Stimulated activated CD8-positive, alpha-beta memory T cell treated with anti-CD3 and anti-CD28 coated beads, Interleukin-7, amount 100 ng/mL, for 4 hours (primary cell): ENCODE measurements at regions not wholly inside any gene's neighbourhood (a gene's known extent, or its start where the extent isn't known, plus 50 kb on each side); places are given as distances from the start of the nearest gene placed in this dataset.
A peak's percentile ranks its signal among the peaks of the same experiment; 100 is the strongest.
"Not testable (repeated sequence)": the region's sequence is repeated elsewhere in the genome, so short reads cannot be mapped to it uniquely, and the experiment has no call there.

Source experiments
- DNase-seq, 2 donors: peaks; one replicate each; pipeline ENCODE4 v3.0.0-alpha.2; 2020; ENCODE audit warnings: low read depth in 2 of 2

DNA sequence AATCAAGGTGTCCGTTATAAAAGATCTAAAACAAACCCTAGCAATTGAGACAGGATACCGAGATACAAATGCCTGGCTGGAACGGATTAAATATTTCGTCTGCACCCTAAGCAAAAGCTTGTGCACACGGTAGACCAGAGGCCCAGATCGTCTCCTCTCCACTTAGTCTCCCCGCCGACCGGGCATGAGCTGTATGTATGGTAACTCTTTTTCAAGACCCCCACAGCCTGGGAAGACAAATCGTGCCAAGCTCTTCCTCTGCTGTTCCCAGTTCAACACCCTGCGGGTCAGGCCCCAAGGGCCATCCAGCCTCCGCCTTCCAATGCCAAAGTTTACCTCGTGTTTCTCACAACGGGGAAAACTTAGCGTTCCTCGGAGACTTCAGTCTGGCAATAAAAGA is 285.7 kb upstream of the GALNT17 start:
- DNase-seq = no peak

DNA sequence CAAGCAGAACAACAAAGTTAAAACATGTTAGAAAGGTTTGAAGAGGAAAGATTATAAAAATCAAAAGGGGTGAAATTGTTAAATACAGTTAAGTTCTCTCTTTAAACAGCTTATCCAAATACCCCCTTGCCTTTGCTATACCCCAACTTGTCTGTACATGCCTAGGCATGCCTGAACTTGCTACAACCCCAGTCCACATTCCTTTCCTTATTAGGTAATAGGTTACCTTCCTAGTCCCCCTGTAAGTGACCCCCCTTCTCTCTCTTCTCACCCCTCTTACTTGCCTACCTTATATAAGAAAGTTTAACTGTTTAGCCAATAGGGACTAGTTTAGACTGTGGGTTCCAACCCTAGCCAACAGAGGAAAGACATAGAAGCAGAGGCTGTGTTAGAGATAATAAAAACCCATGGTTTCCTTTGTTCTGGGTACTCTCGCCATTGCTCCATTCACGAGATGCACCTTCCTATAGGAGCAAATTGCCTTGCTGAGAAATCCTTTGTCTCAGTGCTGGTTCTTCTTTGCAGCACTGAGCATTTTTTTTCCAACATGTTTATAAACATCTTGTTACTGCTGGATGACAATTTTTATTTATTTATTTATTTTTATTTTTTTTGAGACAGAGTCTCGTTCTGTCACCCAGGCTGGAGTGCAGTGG is 282.2 kb upstream of the GALNT17 start:
- no peak for DNase-seq

DNA sequence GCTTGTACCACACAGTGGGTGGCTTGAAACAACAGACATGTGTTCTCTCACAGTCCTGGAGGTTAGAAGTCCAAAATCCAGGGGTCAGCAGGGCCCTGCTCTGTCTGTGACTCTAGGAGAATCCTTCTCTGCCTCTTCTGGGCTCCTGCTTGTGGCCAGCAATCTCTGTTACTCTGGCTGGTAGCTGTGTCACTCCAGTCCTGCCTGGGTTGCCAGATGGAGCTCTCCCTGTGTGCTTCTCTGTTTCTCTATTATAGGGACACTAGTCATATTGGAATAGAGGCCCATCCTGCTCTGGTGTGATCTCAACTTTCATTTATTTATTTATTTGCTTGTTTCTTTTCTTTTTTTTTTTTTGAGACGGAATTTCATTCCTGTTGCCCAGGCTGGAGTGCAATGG is 276.6 kb upstream of the GALNT17 start:
- DNase-seq = no peak

DNA sequence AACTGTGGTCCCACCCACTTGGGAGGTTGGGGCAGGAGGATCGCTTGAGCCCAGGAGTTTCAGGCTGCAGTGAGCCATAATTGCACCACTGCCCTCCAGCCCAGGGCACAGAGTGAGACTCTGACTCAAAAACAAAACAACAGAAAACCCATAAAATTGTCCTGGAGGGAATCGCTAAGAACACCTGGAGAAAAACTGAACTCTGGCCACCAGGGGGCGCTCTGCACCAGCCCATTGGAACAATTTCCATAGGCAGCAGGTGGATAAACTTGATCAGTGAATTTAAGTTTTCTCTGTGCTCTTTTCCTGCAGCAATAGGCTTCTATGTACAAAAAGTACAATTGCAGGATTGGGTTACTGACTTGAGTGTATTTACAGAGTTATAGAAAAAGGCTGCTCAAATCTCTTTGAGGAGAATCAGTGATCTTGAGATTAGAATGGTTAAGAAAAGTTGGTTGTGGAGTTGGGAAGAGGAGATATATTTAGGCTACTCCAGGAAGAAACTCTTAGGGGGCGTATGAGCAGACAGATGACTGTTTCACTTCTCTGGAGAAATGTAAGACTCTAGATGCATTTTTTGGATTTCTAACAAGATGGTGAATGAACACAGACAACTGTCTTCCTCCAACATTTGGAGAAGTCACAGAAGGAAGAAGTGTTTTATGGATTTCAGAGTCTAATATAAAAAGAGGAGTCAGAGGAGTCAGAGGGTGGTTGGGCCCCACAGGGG is 274.9 kb upstream of the GALNT17 start:
- peak; percentile 23 to 31 for DNase-seq

DNA sequence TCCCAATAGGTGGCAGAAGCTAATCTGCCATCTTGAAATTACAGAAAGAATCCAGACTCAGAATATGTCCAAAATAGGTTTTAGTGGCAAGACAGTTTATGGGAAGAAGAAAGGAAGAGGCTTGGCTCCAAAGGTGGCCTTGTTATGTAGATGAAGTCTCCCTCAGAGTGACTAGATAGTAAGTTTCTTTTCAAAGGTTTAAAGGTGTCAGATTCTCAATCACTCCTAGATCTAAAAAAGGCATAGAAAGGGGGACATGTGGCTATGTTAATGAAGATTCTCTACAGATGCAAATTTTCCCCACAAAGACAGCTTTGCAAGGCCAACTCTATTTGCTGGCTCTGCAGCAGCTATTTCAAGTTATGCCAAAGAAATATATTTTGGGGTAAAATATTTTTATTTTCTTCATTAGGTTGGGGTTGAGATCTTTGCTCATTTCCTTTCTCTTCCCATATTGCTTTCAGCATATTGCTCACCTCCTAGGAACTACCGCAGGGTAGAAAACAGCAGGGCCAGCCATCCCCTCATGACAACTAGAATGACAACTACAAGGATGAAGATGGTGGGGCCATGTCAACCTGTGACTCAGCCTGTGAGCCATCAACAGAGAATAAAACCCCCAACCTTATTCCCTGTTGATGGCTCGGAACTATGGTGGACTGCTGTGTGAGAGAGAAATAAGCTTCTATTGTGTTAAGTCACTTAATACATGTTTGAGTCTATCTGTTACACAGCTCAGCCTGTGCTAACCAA is 274.0 kb upstream of the GALNT17 start:
- no peak for DNase-seq

DNA sequence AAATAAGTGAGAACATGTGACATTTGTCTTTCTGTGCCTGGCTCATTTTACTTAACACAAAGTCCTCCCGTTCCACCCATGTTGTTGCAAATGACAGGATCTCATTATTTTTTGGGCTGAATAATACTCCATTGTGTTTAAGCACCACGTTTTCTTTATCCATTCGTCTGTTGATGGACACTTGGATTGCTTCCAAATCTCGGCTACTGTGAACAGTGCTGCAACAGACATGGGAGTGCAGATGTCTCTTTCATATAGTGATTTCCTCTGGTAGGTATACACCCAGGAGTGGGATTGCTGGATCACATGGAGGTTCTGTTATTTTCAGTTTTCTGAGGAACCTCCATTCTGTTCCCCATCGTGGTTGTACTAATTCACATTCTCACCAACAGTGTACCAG is 264.4 kb upstream of the GALNT17 start:
- DNase-seq = no peak

DNA sequence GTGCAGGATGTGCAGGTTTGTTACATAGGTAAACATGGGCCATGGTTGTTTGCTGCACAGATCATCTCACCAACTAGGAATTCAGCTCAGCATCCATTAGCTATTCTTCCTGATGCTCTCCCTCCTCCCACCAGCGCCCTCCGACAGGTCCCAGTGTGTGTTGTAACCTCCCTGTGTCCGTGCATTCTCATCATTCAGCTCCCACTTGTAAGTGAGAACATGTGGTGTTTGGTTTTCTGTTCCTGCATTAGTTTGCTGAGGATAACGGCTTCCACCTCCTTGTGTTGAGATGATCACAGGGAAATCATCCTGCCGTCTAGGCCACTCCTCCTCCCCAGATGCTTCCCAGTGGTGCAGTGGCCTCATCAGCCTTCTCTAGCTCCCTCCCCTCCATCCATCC is 261.6 kb upstream of the GALNT17 start:
- no peak for DNase-seq

DNA sequence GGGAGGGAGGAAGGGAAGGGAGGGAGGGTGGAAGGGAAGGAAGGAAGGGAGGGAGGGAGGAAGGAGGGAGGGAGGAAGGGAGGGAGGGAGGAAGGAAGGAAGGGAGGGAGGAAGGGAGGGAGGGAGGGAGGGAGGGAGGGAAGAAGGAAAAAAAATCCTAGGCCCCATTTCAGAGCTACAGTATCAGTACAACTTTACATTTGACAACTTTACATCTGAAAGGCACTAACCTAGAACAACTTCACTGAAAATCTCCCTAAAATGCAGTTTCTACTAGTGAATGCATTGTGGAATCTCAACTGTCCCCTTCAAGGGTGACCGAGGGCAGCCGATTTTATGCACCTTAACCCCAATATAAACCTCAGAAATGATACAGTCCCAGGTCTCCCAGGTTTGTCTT is 259.8 kb upstream of the GALNT17 start:
- DNase-seq = no peak

DNA sequence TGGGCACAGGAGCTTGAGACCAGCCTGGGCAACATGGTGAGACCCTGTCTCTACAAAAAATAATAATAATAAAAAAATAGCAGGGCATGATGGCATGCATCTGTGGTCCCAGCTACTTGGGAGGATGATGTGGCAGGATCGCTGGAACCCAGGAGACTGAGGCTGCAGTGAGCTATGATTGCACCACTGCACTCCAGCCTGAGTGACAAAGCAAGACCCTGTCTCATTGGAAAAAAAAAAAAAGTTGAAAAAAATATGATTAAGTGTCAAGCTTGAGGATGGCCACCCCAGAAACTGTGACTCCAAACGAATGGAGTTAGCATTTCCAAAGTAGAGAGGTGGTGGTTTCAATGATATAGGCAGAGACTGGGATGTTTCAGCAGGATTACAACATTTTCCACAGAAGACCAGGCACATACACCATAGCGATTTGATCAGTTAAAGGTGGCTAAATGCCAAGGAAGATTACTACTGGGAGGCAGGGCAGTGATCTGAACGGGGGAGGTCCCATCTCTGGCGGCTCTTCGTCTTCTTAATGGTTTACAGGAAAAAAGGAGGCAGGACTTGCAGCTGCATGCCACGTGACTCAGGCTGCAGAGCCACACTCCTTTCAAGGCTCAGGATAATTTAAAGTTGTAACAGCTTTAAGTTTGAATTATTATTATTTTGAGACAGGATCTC is 250.6 kb upstream of the GALNT17 start:
- no peak for DNase-seq

DNA sequence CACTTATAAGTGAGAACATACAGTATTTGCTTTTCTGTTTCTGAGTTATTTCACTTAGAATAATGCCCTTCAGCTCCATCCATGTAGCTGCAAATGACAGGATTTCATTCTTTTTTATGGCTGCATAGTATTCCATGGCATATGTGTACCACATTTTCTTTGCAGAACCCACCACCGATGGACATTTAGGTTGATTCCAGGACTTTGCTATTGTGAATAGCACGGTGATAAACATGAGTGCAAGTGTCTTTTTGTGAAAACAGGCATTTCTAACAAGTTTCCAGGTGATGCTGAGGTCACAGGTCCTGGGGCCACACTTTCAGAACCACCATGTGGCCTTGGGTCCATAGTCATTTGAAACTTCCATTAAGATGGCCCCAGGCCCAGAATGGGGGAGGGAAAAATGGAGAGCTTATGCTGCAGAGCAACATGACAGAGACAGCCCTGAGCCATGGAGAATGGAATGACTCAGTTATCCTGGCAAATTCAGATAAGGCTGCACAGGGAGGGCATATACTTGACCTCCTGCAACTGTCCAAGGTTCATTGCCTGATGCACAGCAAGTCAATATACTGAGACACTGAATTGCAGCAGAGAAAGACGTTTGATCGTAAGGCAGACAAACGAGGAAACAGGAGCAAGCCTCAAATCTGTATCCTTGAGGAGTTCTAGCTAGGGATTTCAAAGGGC is 248.0 kb upstream of the GALNT17 start:
- DNase-seq = no peak

DNA sequence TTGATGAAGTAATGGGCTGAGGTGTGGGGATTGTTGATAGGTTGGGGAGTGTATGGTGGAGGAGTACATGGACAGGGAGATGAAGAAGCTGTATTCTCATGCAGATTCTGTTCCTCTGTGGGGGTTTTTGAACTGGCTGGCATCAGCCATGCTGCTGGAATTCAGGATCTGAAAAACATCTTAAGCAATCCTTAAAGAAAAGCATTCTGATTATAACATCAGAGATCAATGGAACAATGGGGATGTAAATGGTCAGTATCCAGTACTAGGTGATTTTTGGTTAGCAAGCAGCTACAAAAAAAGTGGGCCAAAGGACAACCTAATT is 247.5 kb upstream of the GALNT17 start:
- DNase-seq = no peak

DNA sequence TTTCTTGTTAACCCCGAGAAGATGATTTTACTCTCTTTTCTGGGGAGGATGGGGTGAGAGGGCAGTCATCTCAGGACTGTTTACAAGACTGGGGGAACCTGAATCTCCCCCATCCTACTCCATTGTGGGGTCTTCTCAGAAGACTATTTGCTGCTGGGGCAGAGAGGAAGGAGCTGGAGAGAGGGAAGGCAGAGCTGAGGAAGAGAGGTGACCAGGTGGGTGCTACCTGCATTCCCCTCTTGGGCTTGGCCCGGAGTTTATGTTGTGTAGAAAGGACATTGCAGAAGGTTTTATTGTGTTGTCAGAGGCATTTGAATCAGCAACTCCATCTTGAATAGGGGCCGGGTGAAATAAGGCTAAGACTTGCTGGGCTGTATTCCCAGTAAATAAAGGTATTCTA is 247.1 kb upstream of the GALNT17 start:
- no peak for DNase-seq

DNA sequence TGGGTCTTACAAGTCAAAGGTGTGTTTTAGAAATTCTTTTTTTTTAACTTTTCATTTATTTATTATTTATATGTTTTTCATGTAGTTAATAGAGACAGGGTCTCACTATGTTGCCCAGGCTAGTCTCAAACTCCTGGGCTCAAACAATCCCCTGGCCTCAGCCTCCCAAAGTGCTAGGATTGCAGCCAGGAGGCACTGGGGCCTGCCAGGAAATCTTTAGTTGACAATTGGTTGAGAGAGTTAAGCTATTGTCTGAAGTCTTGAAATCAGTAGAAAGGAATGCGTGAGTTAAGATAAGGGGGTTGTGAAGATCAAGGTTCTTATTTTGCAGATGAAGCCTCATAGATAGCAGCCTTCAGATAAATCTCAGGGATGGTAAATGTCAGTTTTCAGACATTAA is 245.4 kb upstream of the GALNT17 start:
- no peak for DNase-seq

DNA sequence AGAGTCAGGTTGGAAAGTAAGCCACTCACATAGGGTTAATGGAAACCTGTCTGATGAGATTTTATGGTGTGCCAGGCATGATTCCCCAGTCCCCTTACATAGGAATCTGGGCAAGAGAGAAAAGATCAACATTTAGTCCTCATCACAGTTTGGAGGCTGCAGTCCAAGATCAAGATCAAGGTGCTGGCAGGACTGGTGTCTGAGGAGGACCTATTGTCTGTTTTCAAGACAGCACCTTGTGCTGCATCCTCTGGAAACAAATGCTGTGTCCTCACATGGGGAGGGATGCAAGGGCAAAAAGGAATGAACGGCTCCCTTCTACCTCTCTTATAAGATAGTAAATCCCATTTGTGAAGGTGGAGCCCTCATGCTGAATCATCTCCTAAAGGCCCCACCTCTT is 244.8 kb upstream of the GALNT17 start:
- no peak for DNase-seq

DNA sequence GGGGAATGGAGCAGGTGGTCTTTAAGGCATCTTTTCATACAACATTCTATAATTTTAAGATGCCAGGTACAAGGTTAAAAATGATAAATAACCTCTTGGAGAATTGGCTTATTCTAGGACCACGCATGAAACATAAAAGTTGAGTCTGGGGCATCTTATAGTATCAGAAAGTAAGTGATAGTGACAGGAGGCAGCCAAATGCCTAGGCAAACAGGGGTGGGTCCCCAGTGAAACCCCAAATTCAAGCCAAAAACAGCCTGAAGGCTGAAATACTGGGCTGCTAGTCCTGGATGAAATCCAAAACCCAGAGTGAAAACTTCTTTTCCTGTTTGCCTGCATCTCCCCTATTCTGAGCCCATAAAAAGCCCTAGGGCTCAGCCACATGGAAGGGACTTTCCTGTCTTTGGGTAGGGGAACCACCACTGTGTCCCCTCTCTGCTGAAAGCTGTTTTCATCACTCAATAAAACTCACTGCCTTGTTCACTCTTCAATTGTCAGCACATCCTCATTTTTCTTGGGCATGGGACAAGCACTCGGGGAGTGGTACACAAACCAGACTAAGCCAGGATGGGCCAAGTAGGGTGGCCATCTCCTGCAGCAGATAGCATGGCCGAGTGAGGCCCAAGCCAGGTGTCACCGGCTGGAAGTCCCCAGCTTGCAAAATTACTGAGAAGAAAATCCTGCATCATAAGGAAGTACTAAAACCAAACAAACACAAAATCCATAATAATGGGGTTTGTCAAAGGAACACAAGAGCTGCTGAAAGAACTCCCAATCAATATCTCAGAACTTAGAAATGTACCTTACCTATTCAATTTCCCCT is 241.6 kb upstream of the GALNT17 start:
- DNase-seq = no peak

DNA sequence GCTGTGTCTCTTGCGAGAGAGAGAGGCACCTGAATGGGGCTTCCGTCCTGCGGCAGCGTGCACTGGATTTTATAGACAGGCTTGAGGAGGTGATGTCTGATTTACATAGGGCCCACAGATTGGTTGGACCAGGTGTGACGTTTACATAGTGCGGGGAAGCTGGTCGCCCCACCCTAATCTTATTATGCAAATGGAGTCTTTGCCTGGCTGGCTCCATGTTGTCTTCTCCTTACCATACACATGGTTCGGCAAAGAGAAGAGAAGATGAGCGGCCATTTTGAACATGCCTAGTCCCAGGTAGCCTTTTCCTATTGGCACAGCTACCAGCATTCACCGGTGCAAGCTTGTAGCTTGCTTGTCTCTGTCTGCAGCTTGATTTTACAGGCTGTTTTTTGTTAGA is 238.5 kb upstream of the GALNT17 start:
- no peak for DNase-seq

DNA sequence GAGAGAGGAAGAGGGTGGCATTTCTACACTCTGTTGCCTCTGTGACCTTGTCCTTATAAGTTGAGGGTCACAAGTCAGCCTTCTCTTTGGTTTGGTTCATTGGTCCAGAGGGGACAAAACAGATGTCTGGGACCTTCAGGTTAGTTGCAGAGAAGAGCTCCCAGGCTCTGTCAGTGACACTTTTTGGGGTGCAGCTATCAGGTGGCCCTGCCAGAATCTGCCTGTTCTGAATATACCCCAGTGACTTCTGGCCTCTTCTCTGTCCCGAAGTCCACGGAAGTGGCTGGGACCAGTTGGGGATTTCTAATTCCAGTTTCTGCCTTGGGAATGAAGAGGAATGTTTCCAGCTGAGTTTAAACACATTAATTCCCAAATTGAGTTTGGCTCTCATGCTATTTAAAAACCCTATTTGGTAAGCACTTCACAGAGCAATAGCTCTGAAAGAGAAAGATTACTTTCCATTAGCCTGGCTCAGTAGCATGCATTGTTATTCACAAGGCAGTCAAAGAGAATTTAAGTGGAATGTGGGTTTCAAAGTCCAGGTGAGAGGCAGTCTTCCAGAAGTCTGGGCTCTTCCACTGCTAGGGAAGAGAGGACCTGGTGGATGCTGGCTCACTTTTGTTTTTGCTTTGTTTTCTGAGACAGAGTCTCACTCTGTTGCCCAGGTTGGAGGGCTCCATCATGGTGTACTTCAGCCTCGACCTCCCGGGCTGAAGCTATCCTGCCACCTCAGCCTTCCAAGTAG is 237.8 kb upstream of the GALNT17 start:
- DNase-seq = no peak

DNA sequence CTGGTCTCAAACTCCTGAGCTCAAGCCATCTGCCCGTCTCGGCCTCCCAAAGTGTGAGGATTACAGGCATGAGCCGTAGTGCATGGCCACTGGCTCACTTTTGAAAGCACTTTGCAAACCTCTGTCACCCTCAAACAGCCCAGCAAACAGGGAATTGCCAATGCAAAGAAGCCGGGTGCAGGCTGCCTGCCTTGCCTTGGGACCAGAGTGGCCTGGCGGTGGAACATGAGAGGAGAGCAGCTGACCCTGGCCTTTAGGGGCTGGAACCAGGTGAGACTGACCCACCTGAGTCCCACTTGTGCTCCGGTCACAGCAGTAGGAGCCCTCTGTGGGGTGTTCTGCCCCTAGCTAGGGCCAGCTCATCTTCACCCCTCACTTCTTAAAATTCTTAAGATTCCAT is 237.1 kb upstream of the GALNT17 start:
- DNase-seq = no peak

DNA sequence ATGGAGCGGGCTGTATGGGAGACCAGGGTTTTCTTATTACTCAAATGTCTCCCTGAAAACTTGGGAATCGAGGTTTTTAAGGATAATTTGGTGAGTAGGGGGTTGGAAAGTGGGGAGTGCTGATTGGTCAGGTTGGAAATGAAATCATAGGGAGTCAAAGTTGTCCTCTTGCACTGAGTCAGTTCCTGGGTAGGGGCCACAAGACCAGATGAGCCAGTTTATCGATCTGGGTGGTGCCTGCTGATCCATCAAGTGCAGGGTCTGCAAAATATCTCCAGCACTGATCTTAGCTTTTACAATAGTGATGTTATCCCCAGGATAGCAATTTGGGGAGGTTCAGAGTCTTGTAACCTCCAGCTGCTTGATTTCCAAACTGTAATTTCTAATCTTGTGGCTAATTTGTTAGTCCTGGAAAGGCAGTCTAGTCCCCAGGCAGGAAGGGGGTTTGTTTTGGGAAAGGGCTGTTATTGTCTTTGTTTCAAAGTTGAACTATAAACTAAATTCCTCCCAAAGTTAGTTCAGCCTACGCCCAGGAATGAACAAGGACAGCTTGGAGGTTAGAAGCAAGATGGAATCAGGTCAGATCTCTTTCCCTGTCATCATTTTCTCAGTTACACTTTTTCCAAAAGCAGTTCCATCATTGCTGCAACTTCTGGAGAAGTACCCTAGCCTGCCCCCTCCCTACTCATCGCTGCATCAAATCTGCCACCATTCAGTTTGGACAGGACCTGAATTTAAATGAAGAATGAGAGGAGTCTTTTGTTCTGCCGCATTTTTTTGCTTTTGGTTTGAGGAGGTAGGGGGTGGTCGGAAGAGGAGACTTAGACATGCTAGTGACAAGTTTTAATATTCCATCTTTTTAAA is 236.4 kb upstream of the GALNT17 start:
- not testable (repeated sequence) for DNase-seq
